SK-N-MC (cell line): ENCODE measurements at regions not wholly inside any gene's neighbourhood (a gene's known extent, or its start where the extent isn't known, plus 50 kb on each side); places are given as distances from the start of the nearest gene placed in this dataset.

Experiments
- DNase-seq: peaks from one replicate; pipeline ENCODE4 v3.0.0-alpha.2; 2011; ENCODE audit warnings: low read depth, low spot score
- H3K27ac ChIP-seq: fragments of 200-600 bp; sonication (generic); 2 replicates; pipeline ENCODE4 v1.5.1; 2016; ENCODE audit warnings: mixed run types
- H3K36me3 ChIP-seq: fragments of 200-600 bp; sonication (generic); 2 replicates; pipeline ENCODE4 v1.6.1; 2017; ENCODE audit warnings: antibody characterized with exemption, low read length, mixed read lengths; ENCODE audit not compliant: insufficient read depth
- H3K4me3 ChIP-seq: fragments of 200-600 bp; sonication (generic); 2 replicates; pipeline ENCODE4 v1.5.1; 2016
- H3K9ac ChIP-seq: fragments of 200-600 bp; sonication (generic); 2 replicates; pipeline ENCODE4 v1.8.0; 2017; ENCODE audit warnings: mixed run types, mixed read lengths; ENCODE audit not compliant: insufficient read length
- H3K9me3 ChIP-seq: fragments of 200-600 bp; sonication (generic); 2 replicates; pipeline ENCODE4 v1.6.1; 2017; ENCODE audit warnings: low read depth, mild to moderate bottlenecking, antibody characterized with exemption, low read length, moderate library complexity, mixed read lengths
- EZH2 ChIP-seq: fragments of 200-600 bp; sonication (generic); IDR thresholded peaks from one replicate; pipeline ENCODE4 v1.6.1; 2017; ENCODE audit warnings: antibody characterized with exemption
- FOXP2 ChIP-seq: optimal IDR thresholded peaks from 2 replicates; pipeline ENCODE3; 2011; ENCODE audit warnings: mild to moderate bottlenecking, moderate library complexity; ENCODE audit not compliant: insufficient read depth; ENCODE audit errors: extremely low read length, control extremely low read depth
- POLR2AphosphoS5 ChIP-seq: IDR thresholded peaks from 2 replicates; pipeline ENCODE4 v1.6.1; 2012; ENCODE audit warnings: mild to moderate bottlenecking, low read depth, low read length, borderline replicate concordance

DNA sequence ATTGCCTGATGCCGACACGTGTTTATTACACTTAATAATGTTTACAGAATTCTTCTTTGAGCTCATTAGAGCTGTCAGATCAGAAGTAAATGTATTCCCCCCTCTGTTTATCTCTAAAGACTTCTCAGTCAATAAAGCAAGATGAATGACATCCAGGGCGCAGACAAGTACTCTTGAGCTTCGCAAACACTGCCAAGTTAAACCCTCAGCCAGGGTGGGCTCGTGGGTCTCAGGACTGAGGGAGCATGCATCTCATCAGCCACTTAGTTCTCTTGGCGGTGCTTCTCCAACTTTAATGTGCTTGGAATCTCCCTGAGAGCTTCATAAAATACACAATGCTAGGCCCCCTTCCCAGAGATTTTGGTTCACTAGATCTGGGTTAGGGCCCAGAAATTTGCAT, 333.9 kb upstream of the THRB start:
- Histone ChIP-seq H3K27ac (no peak overlapping the region), H3K4me3 (no peak overlapping the region), H3K9ac (no peak overlapping the region), H3K36me3 (no peaks in the 10 kb centered on the region), H3K9me3 (no peaks in the 10 kb centered on the region)
- TF ChIP-seq EZH2, result no peak
- TF ChIP-seq POLR2AphosphoS5, result no peak
- no peak for TF ChIP-seq FOXP2
- DNase-seq, result no peak

DNA sequence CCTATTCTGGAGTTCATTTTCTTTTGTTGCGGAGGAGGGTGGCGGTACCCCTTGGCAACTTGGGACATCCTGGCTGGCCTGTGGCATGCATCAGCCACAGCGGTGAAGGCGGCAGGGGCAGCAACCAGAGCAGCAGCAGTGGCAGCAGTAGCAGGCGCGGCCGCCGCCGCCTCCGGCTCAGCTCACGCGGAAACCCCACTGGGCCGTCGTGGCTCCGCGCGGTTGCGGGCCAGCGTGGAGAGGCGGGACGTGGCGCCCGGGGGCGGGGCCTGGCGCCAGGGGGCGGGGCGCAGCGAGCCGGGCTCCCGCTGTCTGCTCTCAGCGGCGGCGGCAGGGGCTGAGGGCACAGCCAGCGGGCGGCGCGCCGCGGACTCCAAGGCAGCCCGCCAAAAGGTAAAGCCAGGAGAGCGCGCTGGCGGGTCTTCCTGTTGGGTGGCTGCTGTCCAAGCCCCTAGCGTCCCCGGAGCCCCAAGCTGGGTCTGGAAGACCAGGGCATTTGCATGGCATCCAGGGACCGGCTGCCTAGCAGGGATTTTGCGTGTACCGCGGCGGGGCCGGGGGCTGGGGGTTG, 334.4 kb upstream of the THRB start:
- H3K9me3 ChIP-seq, result no peaks in the 10 kb centered on the region
- H3K4me3 ChIP-seq, result no peak overlapping the region
- H3K36me3 ChIP-seq, result no peaks in the 10 kb centered on the region
- no peak overlapping the region for H3K27ac ChIP-seq
- DNase-seq, result no peak
- TF ChIP-seq FOXP2, result no peak
- TF ChIP-seq POLR2AphosphoS5, result no peak
- no peak for TF ChIP-seq EZH2
- no peak overlapping the region for H3K9ac ChIP-seq

DNA sequence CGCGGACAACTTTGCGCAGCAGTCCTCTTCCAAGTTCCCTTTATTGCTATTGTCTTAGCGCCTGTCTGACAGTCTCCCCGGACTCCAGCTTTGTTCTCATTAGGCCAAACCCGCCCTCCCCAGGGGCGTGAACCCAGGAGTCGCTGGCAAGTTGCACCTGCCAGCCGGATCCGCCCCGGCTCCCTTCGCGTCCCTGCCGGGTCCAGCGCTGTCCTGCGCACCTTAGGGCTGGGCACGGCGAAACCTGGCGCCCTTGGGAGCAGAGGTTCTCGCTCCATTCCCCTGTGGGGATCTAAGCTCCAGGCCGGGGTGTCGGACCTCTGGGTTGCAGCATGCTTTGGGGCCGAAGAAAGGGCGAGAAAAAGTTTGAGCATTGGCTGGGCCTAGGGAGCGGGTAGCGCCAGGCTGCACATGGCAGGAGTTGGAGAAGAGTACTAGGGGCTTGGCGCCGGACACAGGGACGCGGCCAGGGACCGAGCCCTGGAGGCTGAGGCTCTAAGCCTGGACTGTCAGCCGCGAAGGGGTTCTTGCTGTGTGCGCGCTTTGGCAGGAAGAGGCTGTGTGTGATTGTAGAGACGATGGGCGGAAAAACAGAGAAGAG, 335.1 kb upstream of the THRB start:
- TF ChIP-seq POLR2AphosphoS5, result no peak
- no peak for TF ChIP-seq EZH2
- TF ChIP-seq FOXP2, result no peak
- no peak overlapping the region for H3K4me3 ChIP-seq
- H3K36me3 ChIP-seq, result no peaks in the 10 kb centered on the region
- no peaks in the 10 kb centered on the region for H3K9me3 ChIP-seq
- H3K27ac ChIP-seq, result no peak overlapping the region
- DNase-seq, result no peak
- no peak overlapping the region for H3K9ac ChIP-seq

DNA sequence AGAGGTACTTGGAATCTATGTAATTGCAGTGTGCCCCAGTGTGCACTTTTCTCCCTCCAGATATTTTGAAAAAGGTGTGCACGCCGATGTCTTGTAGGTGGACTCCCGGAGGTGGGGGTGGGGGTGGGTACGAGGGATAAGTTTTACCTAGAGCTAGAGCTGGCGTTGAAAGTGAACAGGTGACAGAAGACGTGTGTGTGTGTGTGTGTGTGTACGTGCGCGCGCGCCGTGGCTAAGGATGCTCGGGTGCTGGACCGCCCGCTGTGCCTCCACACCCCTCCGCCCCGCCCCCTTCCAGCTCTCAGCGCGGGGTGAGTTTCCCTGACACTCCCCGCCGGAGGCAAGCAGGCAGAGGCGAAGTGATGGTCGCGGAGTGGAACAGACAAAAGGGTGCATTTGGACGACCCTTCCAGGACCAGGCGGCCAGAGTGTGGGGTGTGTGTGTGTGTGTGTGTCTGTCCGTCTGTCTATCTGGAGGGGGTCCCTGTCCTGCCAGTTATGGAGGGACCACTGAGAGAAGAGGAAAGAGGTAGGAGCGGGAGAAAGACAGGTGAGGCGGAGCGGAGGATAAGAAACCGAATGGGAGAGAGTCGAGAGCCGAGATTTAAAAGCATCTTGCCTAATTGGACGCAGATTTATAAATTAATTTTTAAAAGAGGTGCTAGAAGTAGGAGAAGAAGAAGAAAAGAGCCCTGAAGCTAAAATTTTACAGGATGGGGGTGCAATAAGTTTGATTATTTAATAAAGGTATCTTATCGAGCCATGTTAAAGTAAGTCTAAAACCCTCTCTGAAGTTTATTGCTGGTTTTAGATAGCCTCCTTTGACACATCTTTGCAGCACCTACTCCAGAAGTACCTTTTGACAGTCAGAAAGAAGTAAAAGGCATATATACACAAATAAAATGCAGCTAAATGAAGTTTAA, 335.8 kb upstream of the THRB start:
- H3K4me3 ChIP-seq, result no peak overlapping the region
- H3K27ac ChIP-seq, result no peak overlapping the region
- H3K9me3 ChIP-seq, result no peaks in the 10 kb centered on the region
- H3K9ac ChIP-seq, result no peak overlapping the region
- TF ChIP-seq EZH2, result no peak
- TF ChIP-seq POLR2AphosphoS5, result no peak
- no peak for TF ChIP-seq FOXP2
- no peaks in the 10 kb centered on the region for H3K36me3 ChIP-seq
- no peak for DNase-seq

DNA sequence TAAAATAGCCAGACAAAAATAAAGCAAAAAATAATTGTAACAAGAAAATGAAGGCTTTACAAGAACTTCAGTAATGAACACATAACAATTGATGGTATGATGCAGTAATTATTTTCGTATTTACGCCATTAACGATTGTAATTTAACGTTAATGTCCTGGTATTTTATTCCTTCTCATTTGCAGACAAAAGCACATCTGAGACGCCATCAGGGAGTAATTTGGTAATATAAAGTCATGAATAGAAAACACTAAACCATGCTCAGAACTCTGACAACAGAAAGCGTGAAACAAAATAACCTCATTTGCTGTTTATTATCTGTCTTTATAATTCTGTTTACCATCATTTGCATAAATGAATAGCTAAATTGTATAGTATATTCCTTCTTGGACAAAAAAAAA, 336.6 kb upstream of the THRB start:
- Histone ChIP-seq H3K4me3 (no peak overlapping the region), H3K27ac (no peak overlapping the region), H3K9me3 (no peaks in the 10 kb centered on the region), H3K9ac (no peak overlapping the region), H3K36me3 (no peaks in the 10 kb centered on the region)
- TF ChIP-seq FOXP2, result no peak
- TF ChIP-seq EZH2, result no peak
- TF ChIP-seq POLR2AphosphoS5, result no peak
- no peak for DNase-seq

DNA sequence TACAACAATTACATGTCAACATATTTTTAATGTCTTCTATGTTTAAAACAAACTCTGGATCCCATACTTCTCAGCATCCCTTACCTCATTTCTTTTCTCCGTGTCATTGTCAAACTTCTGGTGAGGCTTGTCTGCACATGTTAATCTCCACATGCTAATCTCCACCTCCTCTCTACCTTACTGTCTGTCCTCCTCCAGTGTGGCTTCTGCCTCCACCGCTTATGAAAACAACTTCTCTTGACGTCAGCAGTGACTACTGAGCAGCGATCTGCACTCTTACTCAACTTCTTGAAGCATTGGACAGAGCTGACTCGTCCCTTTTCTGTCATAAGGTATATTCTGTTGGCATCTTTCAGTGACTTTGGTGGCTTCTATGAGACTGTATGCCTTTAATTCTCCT, 338.2 kb upstream of the THRB start:
- Histone ChIP-seq H3K36me3 (no peaks in the 10 kb centered on the region), H3K27ac (no peak overlapping the region), H3K4me3 (no peak overlapping the region), H3K9me3 (no peaks in the 10 kb centered on the region), H3K9ac (no peak overlapping the region)
- no peak for DNase-seq
- TF ChIP-seq EZH2 (no peak), FOXP2 (no peak), POLR2AphosphoS5 (no peak)

DNA sequence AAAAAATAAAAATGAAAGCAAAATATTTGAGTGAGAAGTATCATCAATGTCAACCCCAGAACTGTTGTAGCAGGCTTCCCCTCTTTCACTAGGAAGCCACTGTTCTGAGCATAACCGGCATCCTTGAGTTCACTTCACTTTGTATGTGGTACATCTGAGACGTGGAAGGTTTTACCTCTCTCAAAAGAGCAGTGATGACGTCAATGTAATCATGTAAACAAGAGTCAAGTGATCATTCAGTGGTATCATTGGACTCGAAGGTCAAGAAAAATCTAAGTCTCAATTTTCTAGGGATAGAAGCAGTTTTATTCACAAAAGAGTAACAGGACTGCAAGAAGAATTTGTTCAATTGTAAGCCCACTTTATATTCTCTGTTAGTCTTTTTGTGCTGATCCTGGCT, 339.8 kb upstream of the THRB start:
- no peaks in the 10 kb centered on the region for H3K36me3 ChIP-seq
- no peak overlapping the region for H3K4me3 ChIP-seq
- no peak for DNase-seq
- no peak overlapping the region for H3K9ac ChIP-seq
- TF ChIP-seq FOXP2, result no peak
- TF ChIP-seq EZH2, result no peak
- H3K27ac ChIP-seq, result no peak overlapping the region
- no peaks in the 10 kb centered on the region for H3K9me3 ChIP-seq

DNA sequence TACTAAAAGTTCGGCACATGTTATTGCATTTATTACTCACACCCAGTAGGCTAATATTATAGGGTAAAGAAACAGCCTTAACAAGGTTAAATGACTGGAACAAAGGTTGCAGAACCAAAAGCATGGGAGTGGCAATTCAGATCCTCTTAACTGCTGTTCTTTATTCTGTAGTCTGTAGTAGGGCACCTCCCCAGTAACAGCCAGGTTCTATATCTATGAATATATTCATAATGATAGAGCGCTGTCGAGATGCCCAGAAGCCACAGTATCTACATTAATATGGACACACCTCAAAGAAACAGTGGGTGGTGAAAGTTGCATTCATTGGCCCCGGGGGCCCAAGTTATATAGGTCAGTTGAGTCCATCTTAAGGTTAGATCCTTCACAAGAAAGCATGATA, 340.9 kb upstream of the THRB start:
- Histone ChIP-seq H3K4me3 (no peak overlapping the region), H3K9ac (no peak overlapping the region), H3K36me3 (no peaks in the 10 kb centered on the region), H3K9me3 (no peaks in the 10 kb centered on the region), H3K27ac (no peak overlapping the region)
- no peak for DNase-seq
- TF ChIP-seq POLR2AphosphoS5 (no peak), FOXP2 (no peak), EZH2 (no peak)
